GM19452 (cell line): ENCODE measurements at regions not wholly inside any gene's neighbourhood (a gene's known extent, or its start where the extent isn't known, plus 50 kb on each side); places are given as distances from the start of the nearest gene placed in this dataset.

Experiments
- ATAC-seq: cut with Tn5 transposase; IDR thresholded peaks from one replicate; pipeline ENCODE4 v1.9.1; 2021; ENCODE audit not compliant: unreplicated experiment

DNA sequence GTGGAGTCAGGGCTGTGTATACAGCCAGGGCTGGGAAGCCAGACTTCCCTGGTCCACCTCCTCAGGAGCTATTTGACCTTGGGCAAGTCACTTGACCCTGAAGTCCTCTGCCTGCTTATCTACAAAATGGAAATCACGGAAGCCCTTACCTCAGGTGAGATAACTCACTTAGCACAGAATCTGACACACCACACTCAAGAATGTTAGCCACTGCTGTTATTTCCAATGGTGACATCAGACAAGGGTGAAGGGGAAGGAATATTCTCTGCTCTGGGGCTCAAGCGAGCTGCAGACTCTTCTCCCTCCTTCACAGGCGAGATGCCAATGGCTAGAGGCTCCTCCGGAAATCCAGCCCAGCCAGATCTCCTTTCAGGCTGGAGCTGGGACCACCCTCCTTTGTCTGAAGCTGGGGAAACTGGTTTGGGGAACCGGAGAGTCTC, 189.6 kb downstream of the HAUS1 start:
- no peak for ATAC-seq

DNA sequence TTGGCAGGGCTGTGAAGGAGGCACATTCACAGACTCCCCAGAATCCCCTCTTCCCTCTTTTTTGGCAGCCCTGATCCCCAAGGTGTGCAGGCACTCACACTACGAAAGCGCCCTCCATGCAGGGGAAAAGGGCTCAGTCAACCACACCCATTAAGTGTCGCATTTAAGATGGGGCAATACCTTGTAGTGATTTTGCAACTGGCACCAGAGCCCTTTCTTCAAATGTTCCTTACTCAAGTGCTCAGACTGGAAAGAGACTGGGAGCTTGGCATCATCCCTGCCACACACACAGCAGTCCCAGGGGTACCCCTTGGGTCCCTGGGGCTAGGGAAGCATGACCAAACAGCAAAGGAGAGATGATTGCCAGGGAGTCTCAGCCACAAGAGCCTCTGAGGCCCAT, 190.1 kb downstream of the HAUS1 start:
- ATAC-seq = no peak

- no peak for ATAC-seq
These were observed 190.6 kb downstream of the HAUS1 start for GRCh38 chr18:46294751-46295150.

DNA sequence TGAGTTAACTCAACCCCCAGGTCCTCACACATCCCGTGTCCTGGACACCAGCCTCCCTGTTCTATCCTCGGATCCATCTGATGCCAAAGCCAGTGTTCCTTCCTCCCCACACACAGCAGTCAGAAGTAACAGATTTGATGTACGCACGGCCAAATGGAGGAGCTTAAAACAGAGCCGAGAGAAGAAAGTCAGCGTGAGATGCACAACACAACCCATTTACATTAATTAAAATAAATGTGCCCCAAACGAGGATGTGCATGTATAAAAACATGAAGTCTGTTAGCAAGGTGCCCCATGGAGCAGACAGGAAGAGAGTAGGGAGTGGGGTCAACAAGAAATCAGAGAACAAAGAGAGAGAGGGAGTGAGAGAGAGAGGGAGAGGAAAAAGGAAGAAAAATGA, 191.2 kb downstream of the HAUS1 start:
- no peak for ATAC-seq

DNA sequence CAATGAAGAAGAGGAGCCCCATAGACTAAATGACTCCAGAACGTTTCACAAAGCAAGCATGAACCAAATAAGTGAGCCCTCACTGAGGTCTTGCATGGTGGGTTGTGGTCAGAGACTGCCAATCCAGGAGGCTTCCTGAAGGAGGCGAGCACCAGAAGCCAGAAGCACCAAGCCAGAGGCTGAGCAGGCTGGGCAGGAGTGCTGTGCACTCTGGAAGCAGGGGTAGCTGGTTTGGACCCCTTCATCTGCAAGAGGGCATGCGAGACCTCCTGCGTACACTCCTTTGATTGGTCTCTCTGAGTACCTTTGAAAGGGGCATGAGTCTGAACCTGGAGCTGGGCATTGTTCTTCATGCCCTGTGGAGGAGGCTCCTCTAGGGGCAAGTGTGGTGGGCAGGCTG, 192.5 kb downstream of the HAUS1 start:
- no peak for ATAC-seq

- ATAC-seq = no peak
These were observed 192.9 kb downstream of the HAUS1 start for GRCh38 chr18:46297124-46297523.

DNA sequence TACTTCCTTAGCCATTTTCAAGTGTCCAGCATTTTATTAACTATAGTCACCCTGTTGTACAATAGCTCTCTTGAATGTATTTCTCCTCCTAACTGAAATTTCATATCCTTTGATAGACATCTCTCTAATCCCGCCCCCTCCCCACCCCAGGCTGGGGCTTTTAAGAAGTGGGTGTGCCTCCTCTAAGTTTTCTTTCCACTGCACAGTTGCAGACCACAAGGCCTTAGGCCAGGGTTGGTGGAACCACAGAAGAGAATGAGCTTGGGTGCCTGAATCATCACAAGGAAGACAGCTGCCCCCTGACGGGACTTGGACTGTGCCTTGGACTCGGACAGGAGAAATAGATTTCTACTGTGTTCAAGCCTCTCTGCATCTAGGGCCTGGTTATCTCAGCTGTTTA, 193.4 kb downstream of the HAUS1 start:
- no peak for ATAC-seq

GRCh38 chr18:46298511-46298910, 194.3 kb downstream of the HAUS1 start:
- no peak for ATAC-seq

- no peak for ATAC-seq
These were observed 195.4 kb downstream of the HAUS1 start for GRCh38 chr18:46299465-46300008.

DNA sequence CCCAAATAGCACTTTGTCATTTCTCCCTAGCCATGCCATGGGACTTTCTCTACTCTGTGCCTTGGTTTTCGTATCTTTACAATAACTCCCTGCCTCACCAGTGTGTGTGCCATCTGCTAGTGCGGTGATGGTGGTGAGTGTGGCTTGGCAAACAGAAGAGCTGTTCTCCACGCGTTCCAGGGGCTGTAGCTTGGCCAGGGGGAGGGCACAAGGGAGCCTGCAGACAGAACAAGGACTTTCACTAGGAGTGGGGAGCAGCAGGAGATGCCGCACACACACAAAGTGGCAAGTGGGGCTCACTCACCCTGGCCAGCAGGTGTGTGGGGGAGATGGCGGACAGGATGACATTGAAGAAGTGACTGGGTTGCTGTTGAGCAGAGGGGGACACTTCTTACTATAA, 196.9 kb downstream of the HAUS1 start:
- no peak for ATAC-seq

- ATAC-seq = no peak
These were observed 197.4 kb downstream of the HAUS1 start for GRCh38 chr18:46301571-46301970.

- no peak for ATAC-seq
These were observed 198.6 kb downstream of the HAUS1 start for GRCh38 chr18:46302528-46303485.

DNA sequence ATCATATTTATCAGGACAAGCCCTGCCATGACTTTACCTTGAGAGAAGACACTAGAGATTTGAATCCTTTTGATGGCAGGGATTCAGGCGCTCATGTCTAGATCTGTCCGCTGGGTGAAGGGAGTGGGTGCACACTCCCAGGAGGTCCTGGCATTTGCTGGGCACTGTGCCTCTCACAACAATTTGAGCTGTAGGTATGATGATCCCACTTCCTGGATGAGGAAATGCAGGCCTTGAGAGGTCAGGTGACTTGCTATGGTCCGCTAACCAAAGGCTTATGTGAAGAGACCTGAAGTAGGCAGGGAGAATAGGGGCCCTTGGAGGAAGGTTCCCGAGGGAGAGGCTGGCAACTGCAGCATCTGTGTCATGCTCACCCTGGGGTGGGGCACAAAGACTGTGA, 206.1 kb downstream of the HAUS1 start:
- ATAC-seq = no peak

DNA sequence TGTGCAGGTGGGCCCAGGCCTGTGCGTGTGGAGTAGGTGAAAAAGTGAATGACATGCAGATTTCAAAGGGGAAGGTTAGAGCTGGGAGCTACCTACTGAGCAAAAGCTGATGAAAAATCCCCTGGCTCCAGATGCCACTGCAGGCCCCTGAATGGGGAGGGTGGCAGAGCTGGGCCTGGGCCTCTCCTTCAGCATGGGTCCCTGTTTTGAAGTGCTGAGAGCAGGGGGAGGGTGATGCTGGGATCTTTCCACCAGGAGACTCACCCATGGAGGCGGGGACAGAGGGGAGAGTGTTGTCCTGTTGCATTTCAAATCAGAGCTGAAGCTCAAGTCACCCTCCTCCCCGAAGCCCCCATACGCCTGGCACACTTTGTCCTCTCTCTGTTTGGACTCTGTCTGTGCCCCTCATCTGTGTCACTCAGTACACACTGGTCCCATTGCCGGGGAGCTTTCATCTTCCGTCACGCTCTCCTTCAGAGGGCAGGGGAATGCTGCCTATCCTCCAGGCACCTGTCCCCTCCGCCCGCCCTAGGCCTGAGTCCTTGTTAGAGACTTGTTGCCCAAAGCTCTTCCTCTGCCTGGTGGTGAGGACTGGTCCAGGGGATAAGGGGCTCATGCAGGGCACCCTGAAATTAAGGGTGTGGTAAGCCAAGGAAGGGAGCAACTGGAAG, 206.6 kb downstream of the HAUS1 start:
- ATAC-seq = no peak

- ATAC-seq = no peak
These were observed 207.3 kb downstream of the HAUS1 start for GRCh38 chr18:46311491-46311890.

- ATAC-seq = no peak
These were observed 208.0 kb downstream of the HAUS1 start for GRCh38 chr18:46312221-46312620.

DNA sequence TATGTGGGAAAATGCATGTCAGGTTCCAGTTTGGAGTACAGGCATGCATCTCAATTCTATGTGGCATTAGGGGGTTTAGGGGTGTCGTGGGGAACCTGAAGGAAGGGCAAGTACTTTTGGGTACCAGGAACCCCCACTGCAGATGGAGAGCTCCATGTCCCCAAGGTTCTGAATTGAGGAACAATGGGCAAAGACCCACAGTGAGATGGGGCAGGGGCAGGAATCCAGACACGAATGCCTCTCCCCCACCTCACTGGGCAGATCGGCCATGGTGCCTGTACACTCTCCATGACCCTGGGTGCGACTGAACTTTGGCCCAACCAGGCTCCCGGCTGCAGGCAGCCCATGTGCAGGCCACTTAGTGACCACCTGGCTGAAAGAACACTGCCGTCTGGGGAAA, 209.3 kb downstream of the HAUS1 start:
- no peak for ATAC-seq

DNA sequence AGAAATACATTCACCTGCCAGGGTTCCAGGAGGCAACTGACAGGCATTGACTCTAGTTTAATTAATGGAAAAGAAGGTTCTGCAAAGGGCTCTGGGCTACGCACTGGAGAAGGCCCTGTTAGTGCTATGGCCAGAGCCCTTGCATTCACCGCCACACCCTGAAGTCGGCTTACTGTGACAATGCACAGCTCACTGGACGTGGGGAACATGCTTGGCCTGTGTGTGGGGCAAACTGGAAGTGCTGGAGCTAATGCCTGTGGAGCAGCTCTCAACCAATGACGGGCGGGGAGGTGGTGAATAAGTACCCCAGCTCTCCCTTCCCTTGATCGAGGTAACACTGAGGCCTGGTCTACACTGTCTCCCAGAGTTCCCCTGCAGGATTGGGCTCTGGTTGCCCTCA, 209.8 kb downstream of the HAUS1 start:
- no peak for ATAC-seq

- ATAC-seq = no peak
These were observed 211.0 kb downstream of the HAUS1 start for GRCh38 chr18:46315161-46315560.

GRCh38 chr18:46318356-46318755, 214.2 kb downstream of the HAUS1 start:
- no peak for ATAC-seq

DNA sequence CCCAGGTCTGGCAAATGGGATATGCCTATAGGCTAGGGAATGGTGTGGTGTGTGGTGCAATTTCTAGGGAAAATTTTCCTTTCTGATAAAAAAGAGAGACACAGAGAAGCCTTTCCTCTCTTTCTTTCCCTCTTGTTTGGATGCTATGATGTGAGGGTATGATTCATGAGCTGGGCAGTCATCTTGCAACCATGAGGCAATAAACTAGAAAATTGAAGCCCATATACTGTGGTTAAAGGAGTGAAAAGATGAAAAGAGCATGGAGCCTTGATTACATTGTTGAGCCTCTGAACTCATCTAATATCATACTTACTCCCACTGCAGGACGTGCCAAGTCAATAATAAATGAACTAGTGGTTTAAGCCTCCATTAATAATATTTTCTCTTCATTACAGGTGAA, 215.6 kb downstream of the HAUS1 start:
- ATAC-seq = no peak

- no peak for ATAC-seq
These were observed 216.1 kb downstream of the HAUS1 start for GRCh38 chr18:46320297-46320696.
